Left lung (tissue), 4 donors: ENCODE measurements at regions not wholly inside any gene's neighbourhood (a gene's known extent, or its start where the extent isn't known, plus 50 kb on each side); places are given as distances from the start of the nearest gene placed in this dataset.
A peak's percentile ranks its signal among the peaks of the same experiment; 100 is the strongest.

Experiments
- ATAC-seq: fragments of 200-7000 bp; cut with Tn5 transposase; one replicate; pipeline ENCODE4 v1.9.1; 2020; ENCODE audit warnings: moderate library complexity
- DNase-seq, 4 donors: peaks; one replicate each; pipeline ENCODE4 v3.0.0-alpha.2; 2013 to 2020
- H3K27ac ChIP-seq, 2 donors: fragments of 200-600 bp; sonication (generic) in 1 of 2; one replicate each; pipeline versions ENCODE4 v1.5.0 to v1.8.0; 2020 to 2021
- H3K27me3 ChIP-seq, 2 donors: fragments of 200-600 bp; sonication (generic) in 1 of 2; one replicate each; pipeline versions ENCODE4 v1.5.0 to v1.8.0; 2020 to 2021
- H3K36me3 ChIP-seq, 2 donors: fragments of 200-600 bp; sonication (generic) in 1 of 2; one replicate each; pipeline versions ENCODE4 v1.5.0 to v1.8.0; 2020 to 2021
- H3K4me1 ChIP-seq, 2 donors: fragments of 200-600 bp; one replicate each; pipeline ENCODE4 v1.8.0; 2021
- H3K4me3 ChIP-seq, 2 donors: fragments of 200-600 bp; sonication (generic) in 1 of 2; one replicate each; pipeline versions ENCODE4 v1.5.0 to v1.8.0; 2020 to 2021; ENCODE audit warnings: mild to moderate bottlenecking in 1 of 2
- H3K9me3 ChIP-seq, 2 donors: fragments of 200-600 bp; sonication (generic) in 1 of 2; one replicate each; pipeline versions ENCODE4 v1.5.0 to v1.8.0; 2020 to 2021
- CTCF ChIP-seq, 2 donors: fragments of 200-600 bp; sonication (generic) in 1 of 2; IDR thresholded peaks; one replicate each; pipeline versions ENCODE4 v1.5.0 to v1.8.0; 2021; ENCODE audit warnings: antibody characterized with exemption in 2 of 2
- intact Hi-C, 2 donors: fragments of 100-400 bp; cut with DNase I; formaldehyde crosslinking; loops; one replicate each; pipeline versions ENCODE4 v1.11.2 to v1.14.2; 2022
- donor health status: DM: no; HTN: yes; CAD: no.
- donor health status: DM: no; HTN: no; CAD: no.

- Histone ChIP-seq H3K4me1 (no peaks in the 10 kb centered on the region), H3K27ac (no peak overlapping the region), H3K4me3 (no peak overlapping the region), H3K9me3 (no peaks in the 10 kb centered on the region), H3K27me3 (no peaks in the 10 kb centered on the region), H3K36me3 (no peaks in the 10 kb centered on the region)
- ATAC-seq (no peak), DNase-seq (no peak)
- intact Hi-C loops: no loop called here
- TF ChIP-seq CTCF (IDR thresholded peaks at IDR 0.05): no peak
These were observed 277.6 kb downstream of the SMARCA2 start for GRCh38 chr9:2292733-2293132.

GRCh38 chr9:2297771-2298170 lies 282.6 kb downstream of the SMARCA2 start:
- Histone ChIP-seq H3K27ac (no peak overlapping the region), H3K4me1 (no peaks in the 10 kb centered on the region), H3K4me3 (no peak overlapping the region), H3K9me3 (peaks cover 0 to 2% of the 10 kb centered on the region in 2 donors), H3K27me3 (no peaks in the 10 kb centered on the region), H3K36me3 (no peaks in the 10 kb centered on the region)
- intact Hi-C loops: no loop called here
- DNase-seq (no peak), ATAC-seq (no peak)
- no peak for TF ChIP-seq CTCF (IDR thresholded peaks at IDR 0.05)

- Histone ChIP-seq H3K9me3 (peaks cover 0 to 2% of the 10 kb centered on the region in 2 donors), H3K36me3 (no peaks in the 10 kb centered on the region), H3K27me3 (no peaks in the 10 kb centered on the region), H3K4me1 (no peaks in the 10 kb centered on the region), H3K4me3 (no peak overlapping the region), H3K27ac (peak overlapping the region in 1 of 2 donors; percentile 50)
- intact Hi-C loops: no loop called here
- DNase-seq (no peak), ATAC-seq (no peak)
- no peak for TF ChIP-seq CTCF (IDR thresholded peaks at IDR 0.05)
These were observed 283.1 kb downstream of the SMARCA2 start for GRCh38 chr9:2298217-2298616.

GRCh38 chr9:2299156-2299842 lies 284.2 kb downstream of the SMARCA2 start:
- Histone ChIP-seq H3K4me1 (no peaks in the 10 kb centered on the region), H3K9me3 (peaks cover 0 to 2% of the 10 kb centered on the region in 2 donors), H3K4me3 (no peak overlapping the region), H3K36me3 (no peaks in the 10 kb centered on the region), H3K27ac (peak overlapping the region in 1 of 2 donors; percentile 50), H3K27me3 (no peaks in the 10 kb centered on the region)
- ATAC-seq (peak; percentile 99), DNase-seq (peak in 3 of 4 donors; percentile 64 to 81 (median 70))
- no peak for TF ChIP-seq CTCF (IDR thresholded peaks at IDR 0.05)
- intact Hi-C loops: no loop called here

- H3K27me3 ChIP-seq: no peaks in the 10 kb centered on the region
- H3K9me3 ChIP-seq: peaks cover 0 to 2% of the 10 kb centered on the region in 2 donors
- intact Hi-C loops: no loop called here
- H3K36me3 ChIP-seq: no peaks in the 10 kb centered on the region
- no peak for TF ChIP-seq CTCF (IDR thresholded peaks at IDR 0.05)
- H3K4me1 ChIP-seq: no peaks in the 10 kb centered on the region
- ATAC-seq (no peak), DNase-seq (no peak)
- peak overlapping the region in 1 of 2 donors; percentile 50 for H3K27ac ChIP-seq
- H3K4me3 ChIP-seq: no peak overlapping the region
These were observed 284.7 kb downstream of the SMARCA2 start for GRCh38 chr9:2299843-2300205.
